WI38 (cell line): ENCODE measurements at regions not wholly inside any gene's neighbourhood (a gene's known extent, or its start where the extent isn't known, plus 50 kb on each side); places are given as distances from the start of the nearest gene placed in this dataset.
"Not testable (repeated sequence)": the region's sequence is repeated elsewhere in the genome, so short reads cannot be mapped to it uniquely, and the experiment has no call there.

ENCODE experiments used
- H3K4me3 ChIP-seq: 2 replicates; pipeline ENCODE4 v1.5.1; 2011; ENCODE audit warnings: low read depth, mild to moderate bottlenecking, control low read depth, low read length
- CTCF ChIP-seq: IDR thresholded peaks from 2 replicates; pipeline ENCODE4 v1.5.1; 2012; ENCODE audit warnings: low read depth, mild to moderate bottlenecking, control low read depth, low read length

- TF ChIP-seq CTCF, result no peak
Measured at GRCh38 chr17:77620282-77620681, 338.2 kb upstream of the TNRC6C start.

GRCh38 chr17:77622084-77622483, 336.4 kb upstream of the TNRC6C start:
- not testable (repeated sequence) for H3K4me3 ChIP-seq

More at GRCh38 chr17:77620282-77620681, 338.2 kb upstream of the TNRC6C start:
- no peak overlapping the region for H3K4me3 ChIP-seq

GRCh38 chr17:77622647-77623046, 335.9 kb upstream of the TNRC6C start:
- H3K4me3 ChIP-seq, result no peak overlapping the region
- no peak for TF ChIP-seq CTCF

GRCh38 chr17:77623321-77623720, 335.2 kb upstream of the TNRC6C start:
- not testable (repeated sequence) for H3K4me3 ChIP-seq

GRCh38 chr17:77628035-77628434, 330.5 kb upstream of the TNRC6C start:
- TF ChIP-seq CTCF, result no peak
- H3K4me3 ChIP-seq, result no peak overlapping the region

- not testable (repeated sequence) for H3K4me3 ChIP-seq
Measured at GRCh38 chr17:77629284-77629683, 329.2 kb upstream of the TNRC6C start.

GRCh38 chr17:77631307-77631706, 327.2 kb upstream of the TNRC6C start:
- TF ChIP-seq CTCF, result no peak
- H3K4me3 ChIP-seq, result no peak overlapping the region

GRCh38 chr17:77632619-77633018, 325.9 kb upstream of the TNRC6C start:
- TF ChIP-seq CTCF, result no peak
- H3K4me3 ChIP-seq, result no peak overlapping the region

- no peak for TF ChIP-seq CTCF
Measured at GRCh38 chr17:77634710-77635109, 323.8 kb upstream of the TNRC6C start.

More at GRCh38 chr17:77634710-77635109, 323.8 kb upstream of the TNRC6C start:
- no peak overlapping the region for H3K4me3 ChIP-seq
